Breast epithelium (tissue), 3 donors: ENCODE measurements at regions not wholly inside any gene's neighbourhood (a gene's known extent, or its start where the extent isn't known, plus 50 kb on each side); places are given as distances from the start of the nearest gene placed in this dataset.

Experiments
- POLR2A ChIP-seq: fragments of 450-650 bp; IDR thresholded peaks from one replicate; pipeline ENCODE4 v1.6.1; 2016; ENCODE audit warnings: antibody characterized with exemption, mild to moderate bottlenecking, moderate library complexity
- POLR2AphosphoS5 ChIP-seq, 3 donors: sonication (generic); formaldehyde crosslinking; IDR thresholded peaks; one replicate each; pipeline ENCODE4 v1.6.1; 2017; ENCODE audit warnings: antibody characterized with exemption in 3 of 3
- TF ChIP-seq, protein P1 (sequence below), 3 donors: fragments of 450-650 bp; IDR thresholded peaks; one replicate each; pipeline ENCODE4 v1.5.1; 2016 to 2017; ENCODE audit warnings: antibody characterized with exemption in 3 of 3, mild to moderate bottlenecking in 3 of 3, moderate library complexity in 3 of 3

DNA sequence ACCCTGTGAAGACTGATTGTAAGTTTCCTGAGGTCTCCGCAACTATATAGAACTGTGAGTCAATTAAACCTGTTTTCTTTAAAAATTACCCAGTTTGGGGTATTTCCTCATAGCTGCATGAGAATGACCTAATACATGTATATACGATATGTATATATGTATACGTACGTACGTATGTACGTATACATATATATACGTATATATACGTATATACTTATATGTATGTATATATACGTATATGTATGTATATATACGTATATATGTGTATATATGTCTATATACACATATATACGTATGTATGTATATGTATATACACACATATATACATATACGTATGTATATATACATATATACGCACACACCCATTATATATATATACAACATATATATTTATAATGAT, 1153.0 kb upstream of the CDH18 start:
- TF ChIP-seq, protein P1, sequence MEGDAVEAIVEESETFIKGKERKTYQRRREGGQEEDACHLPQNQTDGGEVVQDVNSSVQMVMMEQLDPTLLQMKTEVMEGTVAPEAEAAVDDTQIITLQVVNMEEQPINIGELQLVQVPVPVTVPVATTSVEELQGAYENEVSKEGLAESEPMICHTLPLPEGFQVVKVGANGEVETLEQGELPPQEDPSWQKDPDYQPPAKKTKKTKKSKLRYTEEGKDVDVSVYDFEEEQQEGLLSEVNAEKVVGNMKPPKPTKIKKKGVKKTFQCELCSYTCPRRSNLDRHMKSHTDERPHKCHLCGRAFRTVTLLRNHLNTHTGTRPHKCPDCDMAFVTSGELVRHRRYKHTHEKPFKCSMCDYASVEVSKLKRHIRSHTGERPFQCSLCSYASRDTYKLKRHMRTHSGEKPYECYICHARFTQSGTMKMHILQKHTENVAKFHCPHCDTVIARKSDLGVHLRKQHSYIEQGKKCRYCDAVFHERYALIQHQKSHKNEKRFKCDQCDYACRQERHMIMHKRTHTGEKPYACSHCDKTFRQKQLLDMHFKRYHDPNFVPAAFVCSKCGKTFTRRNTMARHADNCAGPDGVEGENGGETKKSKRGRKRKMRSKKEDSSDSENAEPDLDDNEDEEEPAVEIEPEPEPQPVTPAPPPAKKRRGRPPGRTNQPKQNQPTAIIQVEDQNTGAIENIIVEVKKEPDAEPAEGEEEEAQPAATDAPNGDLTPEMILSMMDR (IDR thresholded peaks at IDR 0.05), result no peak
- TF ChIP-seq POLR2A, result no peak
- no peak for TF ChIP-seq POLR2AphosphoS5 (IDR thresholded peaks at IDR 0.05)
